Tibial nerve (tissue), 4 donors: ENCODE measurements at regions not wholly inside any gene's neighbourhood (a gene's known extent, or its start where the extent isn't known, plus 50 kb on each side); places are given as distances from the start of the nearest gene placed in this dataset.

Experiments
- DNase-seq, 2 donors: peaks; one replicate each; pipeline ENCODE4 v3.0.0-alpha.2; 2019; ENCODE audit warnings: low spot score in 2 of 2
- H3K27ac ChIP-seq, 4 donors: fragments of 200-600 bp; sonication (generic) in 3 of 4; one replicate each; pipeline ENCODE4 v1.5.1; 2017 to 2019; ENCODE audit warnings: mild to moderate bottlenecking in 1 of 4
- H3K27me3 ChIP-seq, 2 donors: fragments of 200-600 bp; sonication (generic) in 1 of 2; one replicate each; pipeline versions ENCODE4 v1.5.1 to v1.6.0; 2017 to 2019
- H3K36me3 ChIP-seq, 3 donors: fragments of 200-600 bp; sonication (generic); one replicate each; pipeline ENCODE4 v1.5.1; 2018 to 2019
- H3K4me1 ChIP-seq, 4 donors: fragments of 200-600 bp; sonication (generic) in 3 of 4; one replicate each; pipeline ENCODE4 v1.5.1; 2017 to 2019
- H3K4me3 ChIP-seq, 4 donors: fragments of 200-600 bp; sonication (generic) in 3 of 4; one replicate each; pipeline ENCODE4 v1.5.1; 2017 to 2019; ENCODE audit warnings: mild to moderate bottlenecking in 1 of 4, moderate library complexity in 1 of 4
- H3K9me3 ChIP-seq, 4 donors: fragments of 200-600 bp; sonication (generic) in 3 of 4; one replicate each; pipeline ENCODE4 v1.5.1; 2017 to 2019
- EP300 ChIP-seq, 2 donors: sonication (generic); formaldehyde crosslinking; IDR thresholded peaks; one replicate each; pipeline ENCODE4 v1.6.1; 2017; ENCODE audit warnings: antibody characterized with exemption in 2 of 2, mild to moderate bottlenecking in 1 of 2
- POLR2A ChIP-seq, 2 donors: fragments of 450-650 bp; IDR thresholded peaks; one replicate each; pipeline ENCODE4 v1.6.1; 2017; ENCODE audit warnings: antibody characterized with exemption in 2 of 2, mild to moderate bottlenecking in 2 of 2, moderate library complexity in 2 of 2
- WGBS, 2 donors: methylation state at CpG; one replicate each; pipeline ENCODE4 v1.1.5; 2018; 5-methylcytosine and 5-hydroxymethylcytosine counted together
- TF ChIP-seq, protein P1 (sequence below), 5 experiments: fragments of 200-600 bp in 3 of 5; fragments of 450-650 bp in 2 of 5; sonication (generic) in 3 of 5; IDR thresholded peaks; one replicate each; pipeline ENCODE4 v1.5.1; 2016 to 2019; ENCODE audit warnings: antibody characterized with exemption in 5 of 5, mild to moderate bottlenecking in 3 of 5, moderate library complexity in 2 of 5

DNA sequence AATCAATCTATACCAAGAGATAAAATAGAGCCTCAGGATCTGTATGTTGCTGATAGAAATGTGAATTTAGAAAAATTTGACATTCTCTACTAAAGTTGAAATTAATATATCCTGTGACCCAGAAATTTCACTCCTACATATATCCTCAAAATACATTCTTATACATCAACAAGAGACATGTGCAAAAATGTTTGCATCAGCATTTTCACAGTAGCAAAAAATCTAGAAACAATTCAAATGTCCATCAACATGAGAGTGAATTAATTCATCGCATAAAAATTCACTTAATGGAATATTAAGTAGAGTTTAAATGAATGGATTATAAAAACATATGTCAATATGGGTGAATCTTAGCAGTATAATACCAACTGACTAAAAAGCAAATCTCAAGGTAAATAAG, 80.8 kb downstream of the GPR65 start:
- Histone ChIP-seq H3K4me1 (no peaks in the 10 kb centered on the region), H3K27me3 (no peaks in the 10 kb centered on the region), H3K9me3 (no peaks in the 10 kb centered on the region), H3K27ac (no peak overlapping the region), H3K4me3 (no peak overlapping the region), H3K36me3 (no peaks in the 10 kb centered on the region)
- 91% methylated on average over 1 of the region's 1 CpG for WGBS, 2 donors
- TF ChIP-seq EP300 (IDR thresholded peaks at IDR 0.05) (no peak), POLR2A (IDR thresholded peaks at IDR 0.05) (no peak)
- TF ChIP-seq, protein P1, sequence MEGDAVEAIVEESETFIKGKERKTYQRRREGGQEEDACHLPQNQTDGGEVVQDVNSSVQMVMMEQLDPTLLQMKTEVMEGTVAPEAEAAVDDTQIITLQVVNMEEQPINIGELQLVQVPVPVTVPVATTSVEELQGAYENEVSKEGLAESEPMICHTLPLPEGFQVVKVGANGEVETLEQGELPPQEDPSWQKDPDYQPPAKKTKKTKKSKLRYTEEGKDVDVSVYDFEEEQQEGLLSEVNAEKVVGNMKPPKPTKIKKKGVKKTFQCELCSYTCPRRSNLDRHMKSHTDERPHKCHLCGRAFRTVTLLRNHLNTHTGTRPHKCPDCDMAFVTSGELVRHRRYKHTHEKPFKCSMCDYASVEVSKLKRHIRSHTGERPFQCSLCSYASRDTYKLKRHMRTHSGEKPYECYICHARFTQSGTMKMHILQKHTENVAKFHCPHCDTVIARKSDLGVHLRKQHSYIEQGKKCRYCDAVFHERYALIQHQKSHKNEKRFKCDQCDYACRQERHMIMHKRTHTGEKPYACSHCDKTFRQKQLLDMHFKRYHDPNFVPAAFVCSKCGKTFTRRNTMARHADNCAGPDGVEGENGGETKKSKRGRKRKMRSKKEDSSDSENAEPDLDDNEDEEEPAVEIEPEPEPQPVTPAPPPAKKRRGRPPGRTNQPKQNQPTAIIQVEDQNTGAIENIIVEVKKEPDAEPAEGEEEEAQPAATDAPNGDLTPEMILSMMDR (IDR thresholded peaks at IDR 0.05): no peak
- DNase-seq: no peak

- no peaks in the 10 kb centered on the region for H3K9me3 ChIP-seq
- no peak overlapping the region for H3K4me3 ChIP-seq
- no peaks in the 10 kb centered on the region for H3K36me3 ChIP-seq
- H3K27ac ChIP-seq: no peak overlapping the region
- no peaks in the 10 kb centered on the region for H3K27me3 ChIP-seq
- H3K4me1 ChIP-seq: no peaks in the 10 kb centered on the region
- TF ChIP-seq POLR2A (IDR thresholded peaks at IDR 0.05) (no peak), EP300 (IDR thresholded peaks at IDR 0.05) (no peak)
- TF ChIP-seq, protein P1 (IDR thresholded peaks at IDR 0.05): no peak
- no peak for DNase-seq
Measured at GRCh38 chr14:88089445-88089844, 84.5 kb downstream of the GPR65 start.

GRCh38 chr14:88092529-88092928, 87.6 kb downstream of the GPR65 start:
- no peak for DNase-seq
- Histone ChIP-seq H3K4me3 (no peak overlapping the region), H3K36me3 (no peaks in the 10 kb centered on the region), H3K27ac (no peak overlapping the region), H3K4me1 (no peaks in the 10 kb centered on the region), H3K9me3 (no peaks in the 10 kb centered on the region), H3K27me3 (no peaks in the 10 kb centered on the region)
- no peak for TF ChIP-seq POLR2A (IDR thresholded peaks at IDR 0.05)

DNA sequence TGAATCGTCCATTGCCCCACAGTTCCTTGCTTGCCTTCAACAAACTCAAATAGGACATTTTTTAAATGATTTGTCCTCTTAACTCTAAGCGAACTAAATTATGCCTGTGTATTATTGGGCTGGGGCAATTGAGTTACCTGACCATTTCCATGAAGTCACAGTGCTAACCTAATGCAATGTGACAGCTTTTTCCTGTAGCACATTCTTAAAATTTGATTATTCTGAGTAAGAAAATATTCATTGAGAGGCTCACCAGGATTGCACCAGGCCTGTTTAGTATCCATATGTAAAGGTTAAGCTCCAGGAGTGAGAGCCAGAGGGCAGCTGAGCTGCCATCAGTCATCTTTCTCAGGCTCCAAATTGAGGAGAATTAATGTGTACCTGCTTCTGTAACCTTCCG, 90.9 kb downstream of the GPR65 start:
- no peaks in the 10 kb centered on the region for H3K36me3 ChIP-seq
- H3K9me3 ChIP-seq: no peaks in the 10 kb centered on the region
- no peak overlapping the region for H3K27ac ChIP-seq
- no peak overlapping the region for H3K4me3 ChIP-seq
- no peaks in the 10 kb centered on the region for H3K4me1 ChIP-seq
- no peaks in the 10 kb centered on the region for H3K27me3 ChIP-seq
- TF ChIP-seq, protein P1 (IDR thresholded peaks at IDR 0.05): no peak
- TF ChIP-seq POLR2A (IDR thresholded peaks at IDR 0.05) (no peak), EP300 (IDR thresholded peaks at IDR 0.05) (no peak)
- 78 to 82% methylated on average over 3 of the region's 3 CpGs for WGBS, 2 donors
- no peak for DNase-seq

- no peaks in the 10 kb centered on the region for H3K27me3 ChIP-seq
- no peaks in the 10 kb centered on the region for H3K36me3 ChIP-seq
- H3K27ac ChIP-seq: no peak overlapping the region
- no peak for DNase-seq
- no peak overlapping the region for H3K4me3 ChIP-seq
- H3K4me1 ChIP-seq: no peaks in the 10 kb centered on the region
- H3K9me3 ChIP-seq: no peaks in the 10 kb centered on the region
- no peak for TF ChIP-seq EP300 (IDR thresholded peaks at IDR 0.05)
- TF ChIP-seq, protein P1 (IDR thresholded peaks at IDR 0.05): no peak
- TF ChIP-seq POLR2A (IDR thresholded peaks at IDR 0.05): no peak
- WGBS, 2 donors: 77 to 79% methylated on average over 3 of the region's 3 CpGs
Measured at GRCh38 chr14:88098163-88098562, 93.2 kb downstream of the GPR65 start.

DNA sequence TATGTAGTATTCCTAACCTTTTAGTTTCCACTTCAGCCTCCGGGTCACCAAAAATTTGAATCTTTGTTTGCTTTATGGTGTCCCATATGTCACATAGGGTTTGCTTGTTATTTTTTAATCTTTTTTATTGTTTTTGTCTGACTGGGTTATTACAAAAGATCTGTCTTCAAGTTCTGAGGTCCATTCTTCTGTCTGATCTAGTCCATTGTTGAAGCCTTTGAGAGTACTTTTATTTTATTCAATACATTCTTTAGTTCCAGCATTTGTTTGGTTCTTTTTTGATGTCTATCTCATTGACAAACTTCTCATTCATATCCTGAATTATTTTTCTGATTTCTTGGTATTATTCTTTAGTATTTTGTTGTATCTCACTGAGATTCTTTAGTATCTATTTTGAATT, 99.8 kb downstream of the GPR65 start:
- H3K4me3 ChIP-seq: no peak overlapping the region
- H3K4me1 ChIP-seq: no peaks in the 10 kb centered on the region
- H3K27me3 ChIP-seq: no peaks in the 10 kb centered on the region
- WGBS, 2 donors: 92 to 96% methylated on average over 1 of the region's 1 CpG
- no peak for TF ChIP-seq EP300 (IDR thresholded peaks at IDR 0.05)
- no peak overlapping the region for H3K27ac ChIP-seq
- H3K36me3 ChIP-seq: no peaks in the 10 kb centered on the region
- peaks cover 0 to 26% (median 0%) of the 10 kb centered on the region in 4 donors for H3K9me3 ChIP-seq
- no peak for DNase-seq
